ENCODE measurements at regions not wholly inside any gene's neighbourhood (a gene's known extent, or its start where the extent isn't known, plus 50 kb on each side); places are given as distances from the start of the nearest gene placed in this dataset.

- no peak overlapping the region for H2AFZ ChIP-seq (ENCODE audit: low read depth, low read length)
- no peaks in the 10 kb centered on the region for H4K20me1 ChIP-seq (replicated peaks; ENCODE audit: control insufficient read depth, insufficient read depth, low read length)
- BruUV-seq (replicated peaks): no TSS peak
- TF ChIP-seq XRCC5 (IDR thresholded peaks at IDR 0.05; ENCODE audit: low read depth, low read length) (no peak), SP2 (IDR thresholded peaks at IDR 0.05; ENCODE audit: extremely low read depth, low read depth, low read length, poor library complexity, severe bottlenecking) (no peak)
- ChIA-PET POLR2A (no interaction called here), CTCF (ENCODE audit: low intra/inter-chr PET ratio) (no interaction called here)
- H3K27ac ChIP-seq (ENCODE audit: extremely low read depth, low read depth, low read length): no peak overlapping the region
- FAIRE-seq (no peak), ATAC-seq (no peak), DNase-seq (ENCODE audit: extremely low read depth in 1 of 4, low spot score in 3 of 4) (no peak)
- no peak overlapping the region for H3K4me2 ChIP-seq (ENCODE audit: insufficient read depth, low read length)
- H3K36me3 ChIP-seq (ENCODE audit: control insufficient read depth, insufficient read depth, low read length): no peaks in the 10 kb centered on the region
- no peaks in the 10 kb centered on the region for H3K9me3 ChIP-seq (replicated peaks; ENCODE audit: control insufficient read depth, insufficient read depth, low read depth, low read length)
- H3K27me3 ChIP-seq (ENCODE audit: control insufficient read depth in 2 of 2, insufficient read depth in 2 of 2, low read length in 2 of 2): no peaks in the 10 kb centered on the region
- no peak overlapping the region for H3K9ac ChIP-seq (ENCODE audit: insufficient read depth in 1 of 2, low read depth in 2 of 2, low read length in 2 of 2)
- H3K79me2 ChIP-seq (ENCODE audit: control insufficient read depth, insufficient read depth, low read length): no peaks in the 10 kb centered on the region
- H3K9me1 ChIP-seq (ENCODE audit: control insufficient read depth, insufficient read depth, low read length): no peaks in the 10 kb centered on the region
- WGBS (ENCODE audit: insufficient coverage, low coverage, missing lambda C conversion rate): 0% methylated on average over 4 of the region's 4 CpGs
- intact Hi-C loops (cut with micrococcal nuclease) (no loop called here), in situ Hi-C loops (cut with MboI) (no loop called here)
- no peak overlapping the region for H3K4me3 ChIP-seq
- H3K4me1 ChIP-seq (replicated peaks in 1 of 2; ENCODE audit: control insufficient read depth in 2 of 2, insufficient read depth in 2 of 2, low read length in 2 of 2): no peaks in the 10 kb centered on the region
These were observed 144.8 kb downstream of the MAD2L1 start for GRCh38 chr4:119921830-119922229.

- H3K36me3 ChIP-seq (ENCODE audit: control insufficient read depth, insufficient read depth, low read length): no peaks in the 10 kb centered on the region
- H3K4me3 ChIP-seq: no peak overlapping the region
- DNase-seq (ENCODE audit: extremely low read depth in 1 of 4, low spot score in 3 of 4) (no peak), ATAC-seq (no peak), FAIRE-seq (no peak)
- H3K9me1 ChIP-seq (ENCODE audit: control insufficient read depth, insufficient read depth, low read length): no peaks in the 10 kb centered on the region
- ChIA-PET POLR2A (no interaction called here), CTCF (ENCODE audit: low intra/inter-chr PET ratio) (no interaction called here)
- no peak overlapping the region for H3K4me2 ChIP-seq (ENCODE audit: insufficient read depth, low read length)
- no peaks in the 10 kb centered on the region for H3K4me1 ChIP-seq (replicated peaks in 1 of 2; ENCODE audit: control insufficient read depth in 2 of 2, insufficient read depth in 2 of 2, low read length in 2 of 2)
- TF ChIP-seq DIDO1 (tag; IDR thresholded peaks at IDR 0.05; ENCODE audit: low read depth) (no peak), E2F4 (CRISPR knock-in tag; IDR thresholded peaks at IDR 0.05; ENCODE audit: low read depth) (no peak), ZBTB2 (IDR thresholded peaks at IDR 0.05) (no peak), ZNF41 (CRISPR knock-in tag; conservative IDR thresholded peaks at IDR 0.05) (no peak), LARP7 (IDR thresholded peaks at IDR 0.05) (no peak), ZZZ3 (IDR thresholded peaks at IDR 0.05) (no peak), ZNF3 (CRISPR knock-in tag; IDR thresholded peaks at IDR 0.05) (no peak), SIX5 (IDR thresholded peaks at IDR 0.05; ENCODE audit: borderline replicate concordance in 1 of 2, insufficient read depth in 1 of 2, low read depth in 1 of 2, low read length in 2 of 2) (no peak)
- TF ChIP-seq, protein P1, sequence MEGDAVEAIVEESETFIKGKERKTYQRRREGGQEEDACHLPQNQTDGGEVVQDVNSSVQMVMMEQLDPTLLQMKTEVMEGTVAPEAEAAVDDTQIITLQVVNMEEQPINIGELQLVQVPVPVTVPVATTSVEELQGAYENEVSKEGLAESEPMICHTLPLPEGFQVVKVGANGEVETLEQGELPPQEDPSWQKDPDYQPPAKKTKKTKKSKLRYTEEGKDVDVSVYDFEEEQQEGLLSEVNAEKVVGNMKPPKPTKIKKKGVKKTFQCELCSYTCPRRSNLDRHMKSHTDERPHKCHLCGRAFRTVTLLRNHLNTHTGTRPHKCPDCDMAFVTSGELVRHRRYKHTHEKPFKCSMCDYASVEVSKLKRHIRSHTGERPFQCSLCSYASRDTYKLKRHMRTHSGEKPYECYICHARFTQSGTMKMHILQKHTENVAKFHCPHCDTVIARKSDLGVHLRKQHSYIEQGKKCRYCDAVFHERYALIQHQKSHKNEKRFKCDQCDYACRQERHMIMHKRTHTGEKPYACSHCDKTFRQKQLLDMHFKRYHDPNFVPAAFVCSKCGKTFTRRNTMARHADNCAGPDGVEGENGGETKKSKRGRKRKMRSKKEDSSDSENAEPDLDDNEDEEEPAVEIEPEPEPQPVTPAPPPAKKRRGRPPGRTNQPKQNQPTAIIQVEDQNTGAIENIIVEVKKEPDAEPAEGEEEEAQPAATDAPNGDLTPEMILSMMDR (IDR thresholded peaks at IDR 0.05 in 2 of 3, conservative IDR thresholded peaks at IDR 0.05 in 1 of 3; ENCODE audit: insufficient read depth in 2 of 3, low read depth in 1 of 3, low read length in 3 of 3): no peak
- intact Hi-C loops (cut with micrococcal nuclease): no loop called here
- no peaks in the 10 kb centered on the region for H3K79me2 ChIP-seq (ENCODE audit: control insufficient read depth, insufficient read depth, low read length)
- no peak overlapping the region for H2AFZ ChIP-seq (ENCODE audit: low read depth, low read length)
- H3K9me3 ChIP-seq (replicated peaks; ENCODE audit: control insufficient read depth, insufficient read depth, low read depth, low read length): no peaks in the 10 kb centered on the region; the same call in 1 of the 2 replicates
- no peak overlapping the region for H3K9ac ChIP-seq (ENCODE audit: insufficient read depth in 1 of 2, low read depth in 2 of 2, low read length in 2 of 2)
- H3K27ac ChIP-seq (ENCODE audit: extremely low read depth, low read depth, low read length): no peak overlapping the region
- in situ Hi-C loops (cut with MboI): no loop called here
- 7% methylated on average over 6 of the region's 6 CpGs for WGBS (ENCODE audit: insufficient coverage, low coverage, missing lambda C conversion rate)
- no TSS peak for BruUV-seq (replicated peaks)
- H4K20me1 ChIP-seq (replicated peaks; ENCODE audit: control insufficient read depth, insufficient read depth, low read length): no peaks in the 10 kb centered on the region
- no peaks in the 10 kb centered on the region for H3K27me3 ChIP-seq (ENCODE audit: control insufficient read depth in 2 of 2, insufficient read depth in 2 of 2, low read length in 2 of 2)
These were observed 160.4 kb downstream of the MAD2L1 start for GRCh38 chr4:119906277-119906676.

Measured in K562 (cell line).